ENCODE measurements at regions not wholly inside any gene's neighbourhood (a gene's known extent, or its start where the extent isn't known, plus 50 kb on each side); places are given as distances from the start of the nearest gene placed in this dataset.

GRCh38 chr17:31588034-31588433 is 196.6 kb downstream of the RAB11FIP4 start:
- TF ChIP-seq CTCF (conservative IDR thresholded peaks at IDR 0.05): no peak
- TF ChIP-seq EZH2 (IDR thresholded peaks at IDR 0.05; ENCODE audit: low read depth): no peak
